Endothelial cell of umbilical vein (primary cell): ENCODE measurements at regions not wholly inside any gene's neighbourhood (a gene's known extent, or its start where the extent isn't known, plus 50 kb on each side); places are given as distances from the start of the nearest gene placed in this dataset.
A peak's percentile ranks its signal among the peaks of the same experiment; 100 is the strongest.
"Not testable (repeated sequence)": the region's sequence is repeated elsewhere in the genome, so short reads cannot be mapped to it uniquely, and the experiment has no call there.

Experiments used
- BruUV-seq: library from RNA; stranded (reverse); fragments of 400-500 nt; replicated peaks from 2 replicates; lab custom pipeline; 2021; lab: Mats Ljungman, UMichigan
- CTCF ChIA-PET: fragments of 300-600, 350-600 bp; sonication (Branson Sonifier 250); formaldehyde crosslinking; loops from one replicate; lab custom pipeline; 2021; ENCODE audit warnings: antibody characterized with exemption, inconsistent platforms; lab: Charles Lee
- POLR2A ChIA-PET: fragments of 300-600, 350-600 bp; sonication (Branson Sonifier 250); formaldehyde crosslinking; loops from one replicate; lab custom pipeline; 2021; ENCODE audit warnings: antibody characterized with exemption, inconsistent platforms; lab: Charles Lee
- DNase-seq: peaks from one replicate; pipeline ENCODE4 v3.0.0-alpha.2; 2011; ENCODE audit warnings: low read depth, low spot score
- FAIRE-seq: peaks from 2 replicates; lab custom pipeline; 2011; peaks lifted over from hg19 to GRCh38; lab: Jason Lieb, UNC
- H2AFZ ChIP-seq: 2 replicates; pipeline ENCODE4 v1.6.0; 2012; ENCODE audit warnings: low read depth, low read length, control low read depth, inconsistent platforms
- H3K27ac ChIP-seq: 2 replicates; pipeline ENCODE4 v1.5.1; 2011; ENCODE audit warnings: low read depth, mild to moderate bottlenecking, control low read depth, low read length, moderate library complexity; ENCODE audit not compliant: insufficient read depth
- H3K27me3 ChIP-seq, 2 experiments: 2 replicates each; pipeline versions ENCODE4 v1.6.0 to v1.6.1; 2011; ENCODE audit warnings: low read length in 2 of 2, mixed read lengths in 1 of 2; ENCODE audit not compliant: control insufficient read depth in 2 of 2, insufficient read depth in 2 of 2
- H3K36me3 ChIP-seq, 2 experiments: 2 replicates in 1 of 2; 3 replicates in 1 of 2; pipeline ENCODE4 v1.5.1; 2011; ENCODE audit warnings: low read length in 2 of 2, mild to moderate bottlenecking in 1 of 2, moderate library complexity in 1 of 2; ENCODE audit not compliant: control insufficient read depth in 2 of 2, insufficient read depth in 2 of 2; ENCODE audit errors: extremely low read depth in 1 of 2
- H3K4me1 ChIP-seq: 3 replicates; pipeline ENCODE4 v1.5.1; 2011; ENCODE audit warnings: mild to moderate bottlenecking, low read length; ENCODE audit not compliant: control insufficient read depth, insufficient read depth; ENCODE audit errors: extremely low read depth
- H3K4me2 ChIP-seq: 2 replicates; pipeline ENCODE4 v1.6.1; 2011; ENCODE audit warnings: low read length, control low read depth, mixed read lengths; ENCODE audit not compliant: insufficient read depth
- H3K4me3 ChIP-seq, 3 experiments: fragments of 200-600 bp in 1 of 3; sonication (generic), shearing (Covaris generic) in 1 of 3; replicated peaks in 1 of 3; 2 replicates each; pipeline ENCODE4 v1.5.1; 2011 to 2016; ENCODE audit warnings: control low read depth in 3 of 3, low read length in 3 of 3, mild to moderate bottlenecking in 2 of 3, inconsistent platforms in 1 of 3, low read depth in 1 of 3, moderate library complexity in 1 of 3; ENCODE audit not compliant: insufficient read depth in 1 of 3
- H3K79me2 ChIP-seq: 2 replicates; pipeline ENCODE4 v1.6.0; 2012; ENCODE audit warnings: low read length, inconsistent platforms; ENCODE audit not compliant: control insufficient read depth, insufficient read depth
- H3K9ac ChIP-seq: replicated peaks from 2 replicates; pipeline ENCODE3; 2011; ENCODE audit warnings: low read length, control low read depth; ENCODE audit not compliant: insufficient read depth; ENCODE audit errors: extremely low read depth
- H3K9me1 ChIP-seq: replicated peaks from 3 replicates; pipeline ENCODE4 v1.6.0; 2011; ENCODE audit warnings: mild to moderate bottlenecking, low read length; ENCODE audit not compliant: control insufficient read depth, insufficient read depth; ENCODE audit errors: extremely low read depth
- H3K9me3 ChIP-seq: replicated peaks from 2 replicates; pipeline ENCODE4 v1.5.1; 2012; ENCODE audit warnings: low read length, inconsistent platforms; ENCODE audit not compliant: control insufficient read depth, insufficient read depth
- H4K20me1 ChIP-seq: replicated peaks from 2 replicates; pipeline ENCODE3; 2011; ENCODE audit warnings: mild to moderate bottlenecking, low read length; ENCODE audit not compliant: control insufficient read depth, insufficient read depth; ENCODE audit errors: extremely low read depth
- EZH2 ChIP-seq: IDR thresholded peaks from 2 replicates; pipeline ENCODE4 v1.6.1; 2012; ENCODE audit warnings: borderline replicate concordance, low read depth, mild to moderate bottlenecking, moderate library complexity, low read length, inconsistent platforms; ENCODE audit not compliant: severe bottlenecking
- GATA2 ChIP-seq: IDR thresholded peaks from 2 replicates; pipeline ENCODE4 v1.7.0; 2011; ENCODE audit warnings: low read depth, mild to moderate bottlenecking, moderate library complexity, mixed read lengths, low read length; ENCODE audit not compliant: insufficient read length, insufficient read depth
- dilution Hi-C: fragments of 300-500 bp; cut with MboI; formaldehyde crosslinking; loops from one replicate; pipeline ENCODE4 v1.15.0; 2019; ENCODE audit warnings: low sequenced_read_pairs; ENCODE audit not compliant: extremely low pct_ligation_motif_present
- intact Hi-C: fragments of 100-400 bp; cut with micrococcal nuclease; formaldehyde crosslinking; loops from one replicate; pipeline ENCODE4 v1.10.0; 2022

DNA sequence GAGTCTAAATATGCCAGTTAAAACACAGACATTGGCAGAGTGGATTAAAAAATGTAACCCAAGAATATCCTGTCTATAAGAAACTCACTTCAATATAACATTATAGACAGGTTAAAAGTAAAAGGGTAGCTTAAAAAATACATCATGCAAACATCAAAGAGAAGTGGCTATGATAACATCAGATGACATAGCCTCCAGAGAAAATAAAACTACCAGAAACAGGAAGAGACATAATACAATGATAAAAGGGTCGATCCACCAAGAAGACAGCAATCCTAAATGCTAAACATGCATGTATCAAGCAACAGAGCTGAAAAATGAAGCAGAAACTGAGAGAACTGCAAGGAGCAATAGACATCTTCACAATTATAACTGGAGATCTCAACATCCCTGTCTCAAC, 190.2 kb upstream of the NR5A2 start:
- Histone ChIP-seq H2AFZ (no peak overlapping the region), H3K4me1 (peaks cover 4% of the 10 kb centered on the region), H3K79me2 (no peaks in the 10 kb centered on the region), H3K4me3 (no peak overlapping the region), H4K20me1 (no peaks in the 10 kb centered on the region), H3K4me2 (no peak overlapping the region), H3K9me1 (no peaks in the 10 kb centered on the region), H3K36me3 (no peaks in the 10 kb centered on the region), H3K27me3 (no peaks in the 10 kb centered on the region), H3K9ac (no peak overlapping the region), H3K27ac (no peak overlapping the region), H3K9me3 (no peaks in the 10 kb centered on the region)
- TF ChIP-seq GATA2 (peak; percentile 32), EZH2 (no peak)
- BruUV-seq = no TSS peak
- dilution Hi-C loops = no loop called here
- ChIA-PET CTCF (no interaction called here), POLR2A (no interaction called here)
- intact Hi-C loops = no loop called here
- no peak for DNase-seq
- no peak for FAIRE-seq

DNA sequence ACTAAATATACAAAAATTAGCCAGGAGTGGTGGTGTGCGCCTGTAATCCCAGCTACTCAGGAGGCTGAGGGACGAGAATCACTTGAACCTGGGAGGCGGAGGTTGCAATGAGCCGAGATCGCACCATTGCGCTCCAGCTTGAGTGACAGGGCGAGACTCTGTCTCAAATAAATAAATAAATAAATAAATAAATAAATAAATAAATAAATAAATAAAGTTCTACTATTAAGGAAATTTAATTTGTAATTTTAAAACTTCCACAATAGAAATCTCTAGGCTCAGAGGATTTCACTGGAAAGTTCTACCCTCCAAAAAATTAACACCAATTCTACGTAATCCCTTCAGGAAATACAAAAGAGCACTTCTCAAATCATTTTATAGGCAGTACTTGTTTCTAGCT, 187.9 kb upstream of the NR5A2 start:
- H3K4me1 ChIP-seq, H3K9ac ChIP-seq, intact Hi-C loops, H3K27ac ChIP-seq, H3K4me3 ChIP-seq, H3K9me3 ChIP-seq, POLR2A ChIA-PET, H2AFZ ChIP-seq, H4K20me1 ChIP-seq, H3K27me3 ChIP-seq, H3K4me2 ChIP-seq, H3K36me3 ChIP-seq, BruUV-seq, H3K79me2 ChIP-seq, dilution Hi-C loops, DNase-seq, FAIRE-seq, H3K9me1 ChIP-seq: not testable (repeated sequence)
- CTCF ChIA-PET = interaction anchor here (0.7 to 1.6 kb wide), 2 partner anchors 72 to 155 kb away, joined by 3 to 4 read pairs; no protein-coding TSS in a partner anchor

DNA sequence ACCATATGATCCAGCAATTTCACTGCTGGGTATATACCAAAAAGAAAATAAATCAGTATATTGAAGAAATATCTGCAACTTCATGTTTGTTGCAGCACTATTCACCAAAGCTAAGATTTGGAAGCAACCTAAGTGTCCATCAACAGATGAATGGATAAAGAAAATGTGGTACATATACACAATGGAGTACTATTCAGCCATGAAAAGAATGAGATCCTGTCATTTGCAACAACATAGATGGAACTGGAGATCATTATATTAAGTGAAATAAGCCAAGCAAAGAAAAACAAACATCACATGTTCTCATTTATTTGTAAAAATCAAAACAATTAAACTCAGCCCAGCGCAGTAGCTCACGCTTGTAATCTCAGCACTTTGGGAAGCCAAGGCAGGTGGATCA, 184.4 kb upstream of the NR5A2 start:
- H3K9ac ChIP-seq, intact Hi-C loops, H3K27ac ChIP-seq, POLR2A ChIA-PET, H3K9me3 ChIP-seq, H2AFZ ChIP-seq, dilution Hi-C loops, BruUV-seq, DNase-seq, H3K4me1 ChIP-seq, H3K4me3 ChIP-seq, FAIRE-seq, H3K4me2 ChIP-seq, H3K36me3 ChIP-seq, H4K20me1 ChIP-seq, H3K27me3 ChIP-seq, H3K9me1 ChIP-seq, H3K79me2 ChIP-seq: not testable (repeated sequence)
- CTCF ChIA-PET = interaction anchor here (1.4 kb wide), 1 partner anchor 73 kb away, joined by 3 read pairs; no protein-coding TSS in a partner anchor
